ENCODE measurements at regions not wholly inside any gene's neighbourhood (a gene's known extent, or its start where the extent isn't known, plus 50 kb on each side); places are given as distances from the start of the nearest gene placed in this dataset.

GRCh38 chr2:187996630-187997029 lies 295.0 kb upstream of the GULP1 start:
- H3K4me3 ChIP-seq (ENCODE audit: low read length), result no peak overlapping the region
- TF ChIP-seq, protein P1, sequence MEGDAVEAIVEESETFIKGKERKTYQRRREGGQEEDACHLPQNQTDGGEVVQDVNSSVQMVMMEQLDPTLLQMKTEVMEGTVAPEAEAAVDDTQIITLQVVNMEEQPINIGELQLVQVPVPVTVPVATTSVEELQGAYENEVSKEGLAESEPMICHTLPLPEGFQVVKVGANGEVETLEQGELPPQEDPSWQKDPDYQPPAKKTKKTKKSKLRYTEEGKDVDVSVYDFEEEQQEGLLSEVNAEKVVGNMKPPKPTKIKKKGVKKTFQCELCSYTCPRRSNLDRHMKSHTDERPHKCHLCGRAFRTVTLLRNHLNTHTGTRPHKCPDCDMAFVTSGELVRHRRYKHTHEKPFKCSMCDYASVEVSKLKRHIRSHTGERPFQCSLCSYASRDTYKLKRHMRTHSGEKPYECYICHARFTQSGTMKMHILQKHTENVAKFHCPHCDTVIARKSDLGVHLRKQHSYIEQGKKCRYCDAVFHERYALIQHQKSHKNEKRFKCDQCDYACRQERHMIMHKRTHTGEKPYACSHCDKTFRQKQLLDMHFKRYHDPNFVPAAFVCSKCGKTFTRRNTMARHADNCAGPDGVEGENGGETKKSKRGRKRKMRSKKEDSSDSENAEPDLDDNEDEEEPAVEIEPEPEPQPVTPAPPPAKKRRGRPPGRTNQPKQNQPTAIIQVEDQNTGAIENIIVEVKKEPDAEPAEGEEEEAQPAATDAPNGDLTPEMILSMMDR (IDR thresholded peaks at IDR 0.05; ENCODE audit: insufficient read depth, low read depth, low read length, missing control alignments), result no peak
- DNase-seq (ENCODE audit: low read depth), result no peak

DNA sequence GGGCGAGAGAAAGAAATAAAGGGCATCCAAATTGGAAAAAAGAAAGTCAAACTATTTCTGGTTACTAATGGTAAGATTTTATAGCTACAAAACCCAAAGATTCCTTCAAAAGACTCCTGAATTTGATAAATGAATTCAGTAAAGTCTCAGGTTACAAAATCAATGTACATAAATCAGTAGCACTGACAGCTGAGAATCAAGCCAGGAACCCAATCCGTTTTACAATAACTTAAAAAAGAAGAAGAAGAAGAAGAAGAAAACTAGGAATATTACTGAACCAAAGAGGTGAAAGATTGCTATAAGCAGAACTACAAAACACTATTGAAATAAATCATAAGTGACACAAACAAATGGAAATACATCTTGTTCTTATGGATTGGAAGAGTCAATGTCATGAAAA lies 291.5 kb upstream of the GULP1 start:
- H3K4me3 ChIP-seq (ENCODE audit: low read length), result no peak overlapping the region
- DNase-seq (ENCODE audit: low read depth), result no peak
- TF ChIP-seq, protein P1 (IDR thresholded peaks at IDR 0.05; ENCODE audit: insufficient read depth, low read depth, low read length, missing control alignments), result no peak

GRCh38 chr2:188003800-188004199 lies 287.9 kb upstream of the GULP1 start:
- H3K4me3 ChIP-seq (ENCODE audit: low read length), result no peak overlapping the region
- TF ChIP-seq, protein P1 (IDR thresholded peaks at IDR 0.05; ENCODE audit: insufficient read depth, low read depth, low read length, missing control alignments), result no peak
- no peak for DNase-seq (ENCODE audit: low read depth)

DNA sequence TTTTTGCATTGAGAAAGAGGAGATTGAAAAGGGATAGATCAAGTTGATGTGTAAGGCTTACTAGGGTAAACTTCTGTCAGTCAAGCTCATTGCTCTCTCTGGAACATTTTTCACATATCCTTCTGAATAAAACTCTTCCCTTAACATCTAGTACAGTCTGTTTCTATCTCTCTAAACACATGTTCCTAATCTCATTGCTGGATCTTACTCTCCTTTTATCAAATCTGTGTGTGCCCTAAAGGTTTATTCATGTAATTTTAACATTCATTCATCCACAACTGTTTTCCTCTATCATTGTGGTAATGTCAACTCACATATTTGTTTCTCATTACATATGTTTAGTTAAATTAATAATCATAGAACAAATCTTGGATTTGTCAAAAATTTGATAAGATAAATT lies 277.9 kb upstream of the GULP1 start:
- TF ChIP-seq, protein P1 (IDR thresholded peaks at IDR 0.05; ENCODE audit: insufficient read depth, low read depth, low read length, missing control alignments), result no peak
- H3K4me3 ChIP-seq (ENCODE audit: low read length), result no peak overlapping the region
- DNase-seq (ENCODE audit: low read depth), result no peak

- TF ChIP-seq, protein P1 (IDR thresholded peaks at IDR 0.05; ENCODE audit: insufficient read depth, low read depth, low read length, missing control alignments), result no peak
- no peak for DNase-seq (ENCODE audit: low read depth)
- no peak overlapping the region for H3K4me3 ChIP-seq (ENCODE audit: low read length)
Measured at GRCh38 chr2:188016917-188017316, 274.8 kb upstream of the GULP1 start.

DNA sequence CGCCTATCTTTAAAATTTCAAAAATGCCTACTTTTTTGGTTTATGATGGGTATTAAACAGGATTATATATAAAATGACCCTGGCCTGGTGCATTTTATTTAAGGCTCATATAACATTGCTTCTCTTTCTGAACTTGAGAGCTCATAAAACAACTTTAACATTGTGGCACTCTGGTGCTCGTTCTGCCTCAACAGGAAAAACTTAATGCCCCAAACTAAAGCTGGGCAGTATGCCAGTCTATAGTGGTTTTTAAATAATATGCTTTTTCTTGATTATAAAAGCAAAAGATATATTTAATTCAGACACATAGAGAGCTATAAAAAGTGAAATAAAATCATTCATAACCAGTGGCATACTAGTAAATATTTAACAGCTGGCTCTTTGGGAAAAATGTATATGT lies 269.3 kb upstream of the GULP1 start:
- H3K4me3 ChIP-seq (ENCODE audit: low read length), result no peak overlapping the region
- TF ChIP-seq, protein P1 (IDR thresholded peaks at IDR 0.05; ENCODE audit: insufficient read depth, low read depth, low read length, missing control alignments), result no peak
- no peak for DNase-seq (ENCODE audit: low read depth)

GRCh38 chr2:188023035-188023434 lies 268.6 kb upstream of the GULP1 start:
- no peak for DNase-seq (ENCODE audit: low read depth)
- TF ChIP-seq, protein P1 (IDR thresholded peaks at IDR 0.05; ENCODE audit: insufficient read depth, low read depth, low read length, missing control alignments), result no peak
- H3K4me3 ChIP-seq (ENCODE audit: low read length), result no peak overlapping the region
